ENCODE measurements at regions not wholly inside any gene's neighbourhood (a gene's known extent, or its start where the extent isn't known, plus 50 kb on each side); places are given as distances from the start of the nearest gene placed in this dataset.

DNA sequence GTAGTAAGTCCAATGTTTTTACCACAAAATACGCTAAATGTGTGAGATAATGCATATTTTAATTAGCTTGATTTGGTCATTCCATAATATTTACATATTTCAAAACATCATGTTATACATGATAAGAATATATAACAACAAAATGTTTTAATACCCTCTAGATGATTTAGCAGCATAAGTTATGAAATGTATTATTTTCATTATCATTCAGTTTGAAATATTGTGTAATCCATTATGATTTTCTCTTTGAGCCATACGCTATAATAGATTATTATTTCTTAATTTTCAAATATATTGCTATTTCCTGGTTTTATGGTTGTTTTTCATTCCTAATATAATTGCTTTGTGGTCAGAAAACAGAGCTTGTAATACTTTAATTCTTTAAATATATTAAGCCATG lies 163.3 kb upstream of the KCNQ5 start:
- no peak overlapping the region for H2AFZ ChIP-seq (ENCODE audit: control insufficient read depth, low read depth, low read length)
- WGBS (ENCODE audit: insufficient coverage, insufficient replicate concordance, low lambda C conversion rate, missing lambda C conversion rate), result 36% methylated on average over 2 of the region's 2 CpGs
- H3K9me3 ChIP-seq (replicated peaks; ENCODE audit: control insufficient read depth, insufficient read depth, low read length), result no peaks in the 10 kb centered on the region
- no peaks in the 10 kb centered on the region for H3K79me2 ChIP-seq (ENCODE audit: control insufficient read depth, insufficient read depth, low read length)
- intact Hi-C loops (cut with micrococcal nuclease; ENCODE audit: unreplicated experiment) (no loop called here), in situ Hi-C loops (cut with MboI) (no loop called here)
- no peaks in the 10 kb centered on the region for H4K20me1 ChIP-seq (ENCODE audit: control insufficient read depth, insufficient read depth)
- FAIRE-seq, result no peak
- no peak for TF ChIP-seq RAD51 (IDR thresholded peaks at IDR 0.05)
- TF ChIP-seq TCF3 (IDR thresholded peaks at IDR 0.05; ENCODE audit: borderline replicate concordance, insufficient read depth, low read depth, low read length), result no peak
- TF ChIP-seq CBFB (IDR thresholded peaks at IDR 0.05; ENCODE audit: low read depth), result no peak
- TF ChIP-seq SREBF1 (IDR thresholded peaks at IDR 0.05; ENCODE audit: low read length), result no peak
- TF ChIP-seq POLR2AphosphoS5 (IDR thresholded peaks at IDR 0.05; ENCODE audit: low read length), result no peak
- no peak for TF ChIP-seq NR2C1 (IDR thresholded peaks at IDR 0.05)
- TF ChIP-seq CBX3 (IDR thresholded peaks at IDR 0.05; ENCODE audit: borderline replicate concordance, low read depth), result no peak
- TF ChIP-seq RELA (IDR thresholded peaks at IDR 0.05; ENCODE audit: borderline replicate concordance, partially characterized antibody), result no peak
- H3K4me2 ChIP-seq (ENCODE audit: control insufficient read depth, insufficient read depth), result no peak overlapping the region
- ATAC-seq, result no peak
- ChIA-PET RAD21 (ENCODE audit: unreplicated experiment) (no interaction called here), SMC1A (ENCODE audit: uncharacterized antibody, unreplicated experiment) (interaction anchor here (1.1 kb wide), 1 partner anchor 9 kb away, joined by 3 read pairs; no protein-coding TSS in a partner anchor), CTCF (interaction anchor here (0.6 kb wide), 1 partner anchor 803 kb away, joined by 3 read pairs; no protein-coding TSS in a partner anchor), POLR2A (no interaction called here)
- no TSS peak for BruUV-seq (replicated peaks)
- H3K4me3 ChIP-seq, result no peak overlapping the region
- H3K27me3 ChIP-seq (replicated peaks in 1 of 2; ENCODE audit: control insufficient read depth in 2 of 2, insufficient read depth in 2 of 2, low read length in 1 of 2), result no peaks in the 10 kb centered on the region
- H3K27ac ChIP-seq (ENCODE audit: control insufficient read depth, insufficient read depth), result no peak overlapping the region
- H3K4me1 ChIP-seq (ENCODE audit: control insufficient read depth, insufficient read depth, low read length), result no peaks in the 10 kb centered on the region
- H3K36me3 ChIP-seq (ENCODE audit: control insufficient read depth in 2 of 2, insufficient read depth in 2 of 2, low read length in 1 of 2), result no peaks in the 10 kb centered on the region
- no peak for DNase-seq (ENCODE audit: low read depth, low spot score)
- H3K9ac ChIP-seq (ENCODE audit: control insufficient read depth, insufficient read depth, low read length), result no peak overlapping the region

DNA sequence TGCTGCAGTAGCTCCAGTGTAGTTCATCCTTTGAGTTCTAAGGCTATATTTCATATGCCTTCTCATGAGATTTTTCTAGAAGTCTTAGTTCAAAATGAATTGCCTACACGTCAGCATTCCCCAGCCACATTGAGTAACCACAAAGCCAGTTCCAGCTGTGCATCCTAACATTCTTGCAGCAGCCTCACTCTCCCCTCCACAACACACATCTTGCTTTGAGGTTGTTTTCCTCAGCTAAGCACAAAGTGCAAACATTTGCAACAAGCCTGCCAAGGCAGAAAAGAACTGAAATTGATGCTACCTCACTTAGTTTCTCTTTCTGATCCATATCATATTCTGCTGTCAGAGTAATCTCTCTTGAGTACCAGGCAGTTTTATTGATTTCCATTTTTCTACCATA lies 160.7 kb upstream of the KCNQ5 start:
- FAIRE-seq (no peak), ATAC-seq (no peak), DNase-seq (ENCODE audit: low read depth, low spot score) (no peak)
- no TSS peak for BruUV-seq (replicated peaks)
- RAD21 ChIA-PET (ENCODE audit: unreplicated experiment), result interaction anchor here (0.8 kb wide), 1 partner anchor 26 kb away, joined by 3 read pairs; no protein-coding TSS in a partner anchor
- H4K20me1 ChIP-seq (ENCODE audit: control insufficient read depth, insufficient read depth), result no peaks in the 10 kb centered on the region
- in situ Hi-C loops (cut with MboI) (no loop called here), intact Hi-C loops (cut with micrococcal nuclease; ENCODE audit: unreplicated experiment) (no loop called here)
- H3K4me2 ChIP-seq (ENCODE audit: control insufficient read depth, insufficient read depth), result no peak overlapping the region
- CTCF ChIA-PET, result no interaction called here
- H3K9me3 ChIP-seq (replicated peaks; ENCODE audit: control insufficient read depth, insufficient read depth, low read length), result no peaks in the 10 kb centered on the region
- H3K4me1 ChIP-seq (ENCODE audit: control insufficient read depth, insufficient read depth, low read length), result no peaks in the 10 kb centered on the region
- TF ChIP-seq ZBED1 (IDR thresholded peaks at IDR 0.05; ENCODE audit: borderline replicate concordance) (no peak), TCF7 (IDR thresholded peaks at IDR 0.05; ENCODE audit: borderline replicate concordance) (no peak), SREBF1 (IDR thresholded peaks at IDR 0.05; ENCODE audit: low read length) (no peak), GATAD2B (conservative IDR thresholded peaks at IDR 0.05; ENCODE audit: low read depth) (no peak), ZNF24 (IDR thresholded peaks at IDR 0.05) (no peak)
- TF ChIP-seq, protein P1, sequence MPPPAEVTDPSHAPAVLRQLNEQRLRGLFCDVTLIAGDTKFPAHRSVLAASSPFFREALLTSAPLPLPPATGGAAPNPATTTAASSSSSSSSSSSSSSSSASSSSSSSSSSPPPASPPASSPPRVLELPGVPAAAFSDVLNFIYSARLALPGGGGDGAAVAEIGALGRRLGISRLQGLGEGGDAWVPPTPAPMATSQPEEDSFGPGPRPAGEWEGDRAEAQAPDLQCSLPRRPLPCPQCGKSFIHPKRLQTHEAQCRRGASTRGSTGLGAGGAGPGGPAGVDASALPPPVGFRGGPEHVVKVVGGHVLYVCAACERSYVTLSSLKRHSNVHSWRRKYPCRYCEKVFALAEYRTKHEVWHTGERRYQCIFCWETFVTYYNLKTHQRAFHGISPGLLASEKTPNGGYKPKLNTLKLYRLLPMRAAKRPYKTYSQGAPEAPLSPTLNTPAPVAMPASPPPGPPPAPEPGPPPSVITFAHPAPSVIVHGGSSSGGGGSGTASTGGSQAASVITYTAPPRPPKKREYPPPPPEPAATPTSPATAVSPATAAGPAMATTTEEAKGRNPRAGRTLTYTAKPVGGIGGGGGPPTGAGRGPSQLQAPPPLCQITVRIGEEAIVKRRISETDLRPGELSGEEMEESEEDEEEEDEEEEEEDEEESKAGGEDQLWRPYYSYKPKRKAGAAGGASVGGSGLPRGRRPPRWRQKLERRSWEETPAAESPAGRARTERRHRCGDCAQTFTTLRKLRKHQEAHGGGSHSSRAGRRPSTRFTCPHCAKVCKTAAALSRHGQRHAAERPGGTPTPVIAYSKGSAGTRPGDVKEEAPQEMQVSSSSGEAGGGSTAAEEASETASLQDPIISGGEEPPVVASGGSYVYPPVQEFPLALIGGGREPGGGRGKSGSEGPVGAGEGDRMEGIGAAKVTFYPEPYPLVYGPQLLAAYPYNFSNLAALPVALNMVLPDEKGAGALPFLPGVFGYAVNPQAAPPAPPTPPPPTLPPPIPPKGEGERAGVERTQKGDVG (CRISPR knock-in tag; IDR thresholded peaks at IDR 0.05), result no peak
- TF ChIP-seq, protein P2, sequence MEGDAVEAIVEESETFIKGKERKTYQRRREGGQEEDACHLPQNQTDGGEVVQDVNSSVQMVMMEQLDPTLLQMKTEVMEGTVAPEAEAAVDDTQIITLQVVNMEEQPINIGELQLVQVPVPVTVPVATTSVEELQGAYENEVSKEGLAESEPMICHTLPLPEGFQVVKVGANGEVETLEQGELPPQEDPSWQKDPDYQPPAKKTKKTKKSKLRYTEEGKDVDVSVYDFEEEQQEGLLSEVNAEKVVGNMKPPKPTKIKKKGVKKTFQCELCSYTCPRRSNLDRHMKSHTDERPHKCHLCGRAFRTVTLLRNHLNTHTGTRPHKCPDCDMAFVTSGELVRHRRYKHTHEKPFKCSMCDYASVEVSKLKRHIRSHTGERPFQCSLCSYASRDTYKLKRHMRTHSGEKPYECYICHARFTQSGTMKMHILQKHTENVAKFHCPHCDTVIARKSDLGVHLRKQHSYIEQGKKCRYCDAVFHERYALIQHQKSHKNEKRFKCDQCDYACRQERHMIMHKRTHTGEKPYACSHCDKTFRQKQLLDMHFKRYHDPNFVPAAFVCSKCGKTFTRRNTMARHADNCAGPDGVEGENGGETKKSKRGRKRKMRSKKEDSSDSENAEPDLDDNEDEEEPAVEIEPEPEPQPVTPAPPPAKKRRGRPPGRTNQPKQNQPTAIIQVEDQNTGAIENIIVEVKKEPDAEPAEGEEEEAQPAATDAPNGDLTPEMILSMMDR (IDR thresholded peaks at IDR 0.05 in 2 of 3, conservative IDR thresholded peaks at IDR 0.05 in 1 of 3; ENCODE audit: control insufficient read depth in 2 of 3, extremely low read depth in 1 of 3, insufficient read depth in 1 of 3, low read depth in 3 of 3, low read length in 3 of 3), result no peak
- SMC1A ChIA-PET (ENCODE audit: uncharacterized antibody, unreplicated experiment), result interaction anchor here (1.4 to 1.5 kb wide), 2 partner anchors 83 to 668 kb away, joined by 3 to 4 read pairs; no protein-coding TSS in a partner anchor
- H3K27me3 ChIP-seq (replicated peaks in 1 of 2; ENCODE audit: control insufficient read depth in 2 of 2, insufficient read depth in 2 of 2, low read length in 1 of 2), result no peaks in the 10 kb centered on the region
- no peaks in the 10 kb centered on the region for H3K79me2 ChIP-seq (ENCODE audit: control insufficient read depth, insufficient read depth, low read length)
- no peak overlapping the region for H2AFZ ChIP-seq (ENCODE audit: control insufficient read depth, low read depth, low read length)
- H3K4me3 ChIP-seq, result no peak overlapping the region
- WGBS (ENCODE audit: insufficient coverage, insufficient replicate concordance, low lambda C conversion rate, missing lambda C conversion rate), result 0% methylated on average over 1 of the region's 1 CpG
- no peaks in the 10 kb centered on the region for H3K36me3 ChIP-seq (ENCODE audit: control insufficient read depth in 2 of 2, insufficient read depth in 2 of 2, low read length in 1 of 2)
- H3K9ac ChIP-seq (ENCODE audit: control insufficient read depth, insufficient read depth, low read length), result no peak overlapping the region
- H3K27ac ChIP-seq (ENCODE audit: control insufficient read depth, insufficient read depth), result no peak overlapping the region
- POLR2A ChIA-PET, result no interaction called here
